Endothelial cell of umbilical vein (primary cell): ENCODE measurements at regions not wholly inside any gene's neighbourhood (a gene's known extent, or its start where the extent isn't known, plus 50 kb on each side); places are given as distances from the start of the nearest gene placed in this dataset.

Experiments used
- BruUV-seq: library from RNA; stranded (reverse); fragments of 400-500 nt; replicated peaks from 2 replicates; lab custom pipeline; 2021; lab: Mats Ljungman, UMichigan
- CTCF ChIA-PET: fragments of 300-600, 350-600 bp; sonication (Branson Sonifier 250); formaldehyde crosslinking; loops from one replicate; lab custom pipeline; 2021; ENCODE audit warnings: antibody characterized with exemption, inconsistent platforms; lab: Charles Lee
- POLR2A ChIA-PET: fragments of 300-600, 350-600 bp; sonication (Branson Sonifier 250); formaldehyde crosslinking; loops from one replicate; lab custom pipeline; 2021; ENCODE audit warnings: antibody characterized with exemption, inconsistent platforms; lab: Charles Lee
- DNase-seq: peaks from one replicate; pipeline ENCODE4 v3.0.0-alpha.2; 2011; ENCODE audit warnings: low read depth, low spot score
- FAIRE-seq: peaks from 2 replicates; lab custom pipeline; 2011; peaks lifted over from hg19 to GRCh38; lab: Jason Lieb, UNC
- H2AFZ ChIP-seq: 2 replicates; pipeline ENCODE4 v1.6.0; 2012; ENCODE audit warnings: low read depth, low read length, control low read depth, inconsistent platforms
- H3K27ac ChIP-seq: 2 replicates; pipeline ENCODE4 v1.5.1; 2011; ENCODE audit warnings: low read depth, mild to moderate bottlenecking, control low read depth, low read length, moderate library complexity; ENCODE audit not compliant: insufficient read depth
- H3K27me3 ChIP-seq, 2 experiments: 2 replicates each; pipeline versions ENCODE4 v1.6.0 to v1.6.1; 2011; ENCODE audit warnings: low read length in 2 of 2, mixed read lengths in 1 of 2; ENCODE audit not compliant: control insufficient read depth in 2 of 2, insufficient read depth in 2 of 2
- H3K36me3 ChIP-seq, 2 experiments: 2 replicates in 1 of 2; 3 replicates in 1 of 2; pipeline ENCODE4 v1.5.1; 2011; ENCODE audit warnings: low read length in 2 of 2, mild to moderate bottlenecking in 1 of 2, moderate library complexity in 1 of 2; ENCODE audit not compliant: control insufficient read depth in 2 of 2, insufficient read depth in 2 of 2; ENCODE audit errors: extremely low read depth in 1 of 2
- H3K4me1 ChIP-seq: 3 replicates; pipeline ENCODE4 v1.5.1; 2011; ENCODE audit warnings: mild to moderate bottlenecking, low read length; ENCODE audit not compliant: control insufficient read depth, insufficient read depth; ENCODE audit errors: extremely low read depth
- H3K4me2 ChIP-seq: 2 replicates; pipeline ENCODE4 v1.6.1; 2011; ENCODE audit warnings: low read length, control low read depth, mixed read lengths; ENCODE audit not compliant: insufficient read depth
- H3K4me3 ChIP-seq, 3 experiments: fragments of 200-600 bp in 1 of 3; sonication (generic), shearing (Covaris generic) in 1 of 3; replicated peaks in 1 of 3; 2 replicates each; pipeline ENCODE4 v1.5.1; 2011 to 2016; ENCODE audit warnings: control low read depth in 3 of 3, low read length in 3 of 3, mild to moderate bottlenecking in 2 of 3, inconsistent platforms in 1 of 3, low read depth in 1 of 3, moderate library complexity in 1 of 3; ENCODE audit not compliant: insufficient read depth in 1 of 3
- H3K79me2 ChIP-seq: 2 replicates; pipeline ENCODE4 v1.6.0; 2012; ENCODE audit warnings: low read length, inconsistent platforms; ENCODE audit not compliant: control insufficient read depth, insufficient read depth
- H3K9ac ChIP-seq: replicated peaks from 2 replicates; pipeline ENCODE3; 2011; ENCODE audit warnings: low read length, control low read depth; ENCODE audit not compliant: insufficient read depth; ENCODE audit errors: extremely low read depth
- H3K9me1 ChIP-seq: replicated peaks from 3 replicates; pipeline ENCODE4 v1.6.0; 2011; ENCODE audit warnings: mild to moderate bottlenecking, low read length; ENCODE audit not compliant: control insufficient read depth, insufficient read depth; ENCODE audit errors: extremely low read depth
- H3K9me3 ChIP-seq: replicated peaks from 2 replicates; pipeline ENCODE4 v1.5.1; 2012; ENCODE audit warnings: low read length, inconsistent platforms; ENCODE audit not compliant: control insufficient read depth, insufficient read depth
- H4K20me1 ChIP-seq: replicated peaks from 2 replicates; pipeline ENCODE3; 2011; ENCODE audit warnings: mild to moderate bottlenecking, low read length; ENCODE audit not compliant: control insufficient read depth, insufficient read depth; ENCODE audit errors: extremely low read depth
- CTCF ChIP-seq, 2 donors: IDR thresholded peaks; 1 replicate in 1 of 2; 2 replicates in 1 of 2; pipeline ENCODE4 v1.5.1; 2011; ENCODE audit warnings: low read length in 2 of 2, mild to moderate bottlenecking in 2 of 2, moderate library complexity in 2 of 2, control low read depth in 1 of 2, inconsistent platforms in 1 of 2, low read depth in 1 of 2; ENCODE audit not compliant: insufficient read depth in 1 of 2; ENCODE audit errors: extremely low read depth in 1 of 2
- EZH2 ChIP-seq: IDR thresholded peaks from 2 replicates; pipeline ENCODE4 v1.6.1; 2012; ENCODE audit warnings: borderline replicate concordance, low read depth, mild to moderate bottlenecking, moderate library complexity, low read length, inconsistent platforms; ENCODE audit not compliant: severe bottlenecking
- FOS ChIP-seq: IDR thresholded peaks from 2 replicates; pipeline ENCODE4 v1.6.1; 2011; ENCODE audit warnings: mild to moderate bottlenecking, low read length, moderate library complexity, borderline replicate concordance; ENCODE audit not compliant: insufficient read depth
- GATA2 ChIP-seq: IDR thresholded peaks from 2 replicates; pipeline ENCODE4 v1.7.0; 2011; ENCODE audit warnings: low read depth, mild to moderate bottlenecking, moderate library complexity, mixed read lengths, low read length; ENCODE audit not compliant: insufficient read length, insufficient read depth
- JUN ChIP-seq: IDR thresholded peaks from 2 replicates; pipeline ENCODE4 v1.6.1; 2011; ENCODE audit warnings: borderline replicate concordance, low read depth; ENCODE audit not compliant: insufficient read length, insufficient read depth
- MAX ChIP-seq: IDR thresholded peaks from 2 replicates; pipeline ENCODE4 v1.6.1; 2011; ENCODE audit not compliant: insufficient read depth, insufficient read length
- MYC ChIP-seq: IDR thresholded peaks from one replicate; pipeline ENCODE4 v1.6.1; 2011; ENCODE audit warnings: mild to moderate bottlenecking, low read depth, low read length
- POLR2A ChIP-seq: IDR thresholded peaks from 2 replicates; pipeline ENCODE4 v1.6.1; 2012; ENCODE audit warnings: low read depth, mild to moderate bottlenecking, control low read depth, low read length
- POLR2AphosphoS5 ChIP-seq: IDR thresholded peaks from 2 replicates; pipeline ENCODE4 v1.6.1; 2012; ENCODE audit warnings: low read depth, mild to moderate bottlenecking, control low read depth, low read length, moderate library complexity; ENCODE audit not compliant: insufficient read depth
- dilution Hi-C: fragments of 300-500 bp; cut with MboI; formaldehyde crosslinking; loops from one replicate; pipeline ENCODE4 v1.15.0; 2019; ENCODE audit warnings: low sequenced_read_pairs; ENCODE audit not compliant: extremely low pct_ligation_motif_present
- intact Hi-C: fragments of 100-400 bp; cut with micrococcal nuclease; formaldehyde crosslinking; loops from one replicate; pipeline ENCODE4 v1.10.0; 2022

GRCh38 chr2:126431136-126431535, 224.8 kb upstream of the GYPC start:
- intact Hi-C loops (no loop called here), dilution Hi-C loops (no loop called here)
- H3K4me2 ChIP-seq: no peak overlapping the region
- TF ChIP-seq GATA2 (no peak), MAX (no peak)
- H3K9me3 ChIP-seq: peaks cover 5% of the 10 kb centered on the region
- H3K79me2 ChIP-seq: no peaks in the 10 kb centered on the region
- FAIRE-seq (no peak), DNase-seq (no peak)
- no peak overlapping the region for H3K27ac ChIP-seq
- POLR2A ChIA-PET: no interaction called here
- no peaks in the 10 kb centered on the region for H3K27me3 ChIP-seq
- CTCF ChIA-PET: no interaction called here
- H3K9me1 ChIP-seq: no peaks in the 10 kb centered on the region
- H3K4me3 ChIP-seq: no peak overlapping the region
- H2AFZ ChIP-seq: no peak overlapping the region
- H3K9ac ChIP-seq: no peak overlapping the region
- no peaks in the 10 kb centered on the region for H4K20me1 ChIP-seq
- BruUV-seq: no TSS peak
- H3K4me1 ChIP-seq: no peaks in the 10 kb centered on the region
- no peaks in the 10 kb centered on the region for H3K36me3 ChIP-seq

- Histone ChIP-seq H3K9me1 (no peaks in the 10 kb centered on the region), H3K4me2 (no peak overlapping the region), H3K79me2 (no peaks in the 10 kb centered on the region), H3K27me3 (no peaks in the 10 kb centered on the region), H3K9ac (no peak overlapping the region), H3K9me3 (peaks cover 5% of the 10 kb centered on the region), H3K4me1 (no peaks in the 10 kb centered on the region), H3K27ac (no peak overlapping the region), H4K20me1 (no peaks in the 10 kb centered on the region), H3K4me3 (no peak overlapping the region), H2AFZ (no peak overlapping the region), H3K36me3 (no peaks in the 10 kb centered on the region)
- intact Hi-C loops (no loop called here), dilution Hi-C loops (no loop called here)
- TF ChIP-seq FOS (no peak), POLR2A (no peak), EZH2 (no peak), JUN (no peak), GATA2 (no peak), MAX (no peak), CTCF (IDR thresholded peaks at IDR 0.05; ENCODE audit: extremely low read depth in 1 of 2, insufficient read depth in 1 of 2, low read depth in 1 of 2, low read length in 2 of 2) (no peak), MYC (no peak), POLR2AphosphoS5 (no peak)
- DNase-seq (no peak), FAIRE-seq (no peak)
- CTCF ChIA-PET: no interaction called here
- no TSS peak for BruUV-seq
- POLR2A ChIA-PET: no interaction called here
Observed at GRCh38 chr2:126436411-126436810, 219.5 kb upstream of the GYPC start.
